HepG2 (cell line): ENCODE measurements at regions not wholly inside any gene's neighbourhood (a gene's known extent, or its start where the extent isn't known, plus 50 kb on each side); places are given as distances from the start of the nearest gene placed in this dataset.

Experiments
- ATAC-seq: fragments of 200-7000 bp; cut with Tn5 transposase; 3 replicates; pipeline ENCODE4 v1.9.1; 2020; ENCODE audit warnings: mild to moderate bottlenecking, moderate library complexity
- BruUV-seq: library from RNA; stranded (reverse); fragments of 400-500 nt; replicated peaks from 2 replicates; lab custom pipeline; 2021; lab: Mats Ljungman, UMichigan
- CTCF ChIA-PET: fragments of 300-600 bp; formaldehyde crosslinking; extraction: SDS; loops from one replicate; lab custom pipeline; 2021; ENCODE audit warnings: low total read pairs, inconsistent platforms, low intra/inter-chr PET ratio; lab: Yijun Ruan, JAX
- POLR2A ChIA-PET: fragments of 350-600 bp; sonication (Branson Sonifier 250); formaldehyde crosslinking; loops from one replicate; lab custom pipeline; 2020; ENCODE audit warnings: antibody characterized with exemption, inconsistent platforms; lab: Yijun Ruan, JAX
- DNase-seq: peaks from one replicate; pipeline ENCODE4 v3.0.0-alpha.2; 2015; ENCODE audit warnings: low spot score
- FAIRE-seq: peaks from 3 replicates; lab custom pipeline; 2011; peaks lifted over from hg19 to GRCh38; lab: Jason Lieb, UNC
- H2AFZ ChIP-seq: one replicate; pipeline ENCODE4 v1.6.1; 2011; ENCODE audit warnings: low read length, inconsistent platforms
- H3K27ac ChIP-seq: fragments of 300-600 bp; 3 replicates; pipeline ENCODE4 v1.8.0; 2011; ENCODE audit warnings: mixed run types, mild to moderate bottlenecking, mixed read lengths, low read length, inconsistent platforms; ENCODE audit not compliant: insufficient read depth; ENCODE audit errors: extremely low read length
- H3K27me3 ChIP-seq, 2 experiments: fragments of 200-600 bp in 1 of 2; 2 replicates in 1 of 2; 3 replicates in 1 of 2; pipeline versions ENCODE4 v1.6.0 to v1.8.0; 2011; ENCODE audit warnings: low read length in 2 of 2, mild to moderate bottlenecking in 2 of 2, moderate library complexity in 2 of 2, inconsistent platforms in 1 of 2; ENCODE audit not compliant: insufficient read depth in 2 of 2, control insufficient read depth in 1 of 2
- H3K36me3 ChIP-seq, 2 experiments: fragments of 200-600 bp in 1 of 2; replicated peaks in 1 of 2; 2 replicates in 1 of 2; 3 replicates in 1 of 2; pipeline versions ENCODE4 v1.5.1 to v1.8.0; 2011; ENCODE audit warnings: low read length in 2 of 2, inconsistent platforms in 1 of 2; ENCODE audit not compliant: insufficient read depth in 2 of 2, control insufficient read depth in 1 of 2
- H3K4me1 ChIP-seq: 2 replicates; pipeline ENCODE4 v1.5.1; 2012; ENCODE audit warnings: low read length, inconsistent platforms; ENCODE audit not compliant: insufficient read depth
- H3K4me2 ChIP-seq: 2 replicates; pipeline ENCODE4 v1.6.0; 2011; ENCODE audit warnings: low read depth, low read length, inconsistent platforms
- H3K4me3 ChIP-seq, 3 experiments: fragments of 200-600 bp in 1 of 3; sonication (generic), shearing (Covaris generic) in 1 of 3; replicated peaks in 1 of 3; 2 replicates each; pipeline ENCODE4 v1.5.1; 2011 to 2016; ENCODE audit warnings: low read length in 3 of 3, inconsistent platforms in 2 of 3, low read depth in 2 of 3, mild to moderate bottlenecking in 2 of 3, control low read depth in 1 of 3, mixed read lengths in 1 of 3; ENCODE audit not compliant: insufficient read depth in 1 of 3
- H3K79me2 ChIP-seq: one replicate; pipeline ENCODE4 v1.6.1; 2011; ENCODE audit warnings: low read length, inconsistent platforms; ENCODE audit not compliant: insufficient read depth
- H3K9ac ChIP-seq: 2 replicates; pipeline ENCODE4 v1.6.0; 2011; ENCODE audit warnings: mild to moderate bottlenecking, low read depth, low read length, inconsistent platforms; ENCODE audit not compliant: insufficient read depth
- H3K9me3 ChIP-seq: 2 replicates; pipeline ENCODE4 v1.5.1; 2012; ENCODE audit warnings: mild to moderate bottlenecking, low read length
- H4K20me1 ChIP-seq: 2 replicates; pipeline ENCODE4 v1.6.0; 2011; ENCODE audit warnings: inconsistent platforms, mild to moderate bottlenecking, low read length, moderate library complexity; ENCODE audit not compliant: insufficient read depth
- ASH2L ChIP-seq: fragments of 300-600, 200-600 bp; sonication (generic); IDR thresholded peaks from 2 replicates; pipeline ENCODE4 v1.7.0; 2017; ENCODE audit warnings: low read depth, mild to moderate bottlenecking, moderate library complexity, mixed read lengths, low read length; ENCODE audit not compliant: insufficient read length
- DDIT3 ChIP-seq: sonication (generic); formaldehyde crosslinking; IDR thresholded peaks from 2 replicates; pipeline ENCODE4 v1.4.0; 2020; ENCODE audit warnings: mild to moderate bottlenecking, missing genetic modification reagents
- FOSL1 ChIP-seq: sonication (generic); formaldehyde crosslinking; IDR thresholded peaks from 2 replicates; pipeline ENCODE4 v1.9.0; 2021; ENCODE audit warnings: missing genetic modification reagents, borderline replicate concordance
- GATAD2A ChIP-seq: IDR thresholded peaks from 2 replicates; pipeline ENCODE4 v1.6.1; 2016
- HNF4G ChIP-seq, 2 experiments: sonication (generic) in 1 of 2; formaldehyde crosslinking in 1 of 2; IDR thresholded peaks; 2 replicates each; pipeline versions ENCODE4 v1.4.0 to v1.6.1; 2011 to 2020; ENCODE audit warnings: borderline replicate concordance in 2 of 2, low read depth in 2 of 2, mild to moderate bottlenecking in 2 of 2, low read length in 1 of 2, missing genetic modification reagents in 1 of 2, moderate library complexity in 1 of 2
- KAT2B ChIP-seq: fragments of 150-350 bp; IDR thresholded peaks from 2 replicates; pipeline ENCODE4 v1.6.1; 2014; ENCODE audit warnings: low read depth, low read length, borderline replicate concordance
- SMARCC2 ChIP-seq: fragments of 450-650 bp; IDR thresholded peaks from 2 replicates; pipeline ENCODE4 v1.6.1; 2017; ENCODE audit warnings: antibody characterized with exemption, mild to moderate bottlenecking
- SOX6 ChIP-seq, 2 experiments: fragments of 450-650 bp in 1 of 2; sonication (generic) in 1 of 2; formaldehyde crosslinking in 1 of 2; IDR thresholded peaks; 2 replicates each; pipeline versions ENCODE4 v1.4.0 to v1.6.1; 2017 to 2020; ENCODE audit warnings: antibody characterized with exemption in 1 of 2, mild to moderate bottlenecking in 1 of 2, missing genetic modification reagents in 1 of 2
- TEF ChIP-seq: sonication (generic); formaldehyde crosslinking; IDR thresholded peaks from 2 replicates; pipeline ENCODE4 v1.5.0; 2020; ENCODE audit warnings: missing genetic modification reagents
- ZBTB33 ChIP-seq: sonication (generic); formaldehyde crosslinking; IDR thresholded peaks from 2 replicates; pipeline ENCODE4 v1.4.0; 2020; ENCODE audit warnings: missing genetic modification reagents
- ZBTB7A ChIP-seq: sonication (generic); formaldehyde crosslinking; IDR thresholded peaks from 2 replicates; pipeline ENCODE4 v1.8.0; 2022; ENCODE audit warnings: mild to moderate bottlenecking, missing genetic modification reagents
- ZNF234 ChIP-seq: sonication (generic); formaldehyde crosslinking; conservative IDR thresholded peaks from 2 replicates; pipeline ENCODE4 v1.5.1; 2020; ENCODE audit warnings: mild to moderate bottlenecking, missing genetic modification reagents
- ZNF3 ChIP-seq: IDR thresholded peaks from 2 replicates; pipeline ENCODE4 v1.7.0; 2017; ENCODE audit warnings: inconsistent platforms
- ZNF326 ChIP-seq: sonication (generic); formaldehyde crosslinking; IDR thresholded peaks from 2 replicates; pipeline ENCODE4 v1.4.0; 2020; ENCODE audit warnings: missing genetic modification reagents, borderline replicate concordance
- ZNF703 ChIP-seq: sonication (generic); formaldehyde crosslinking; IDR thresholded peaks from 2 replicates; pipeline ENCODE4 v1.5.1; 2020; ENCODE audit warnings: missing genetic modification reagents, mild to moderate bottlenecking, moderate library complexity, borderline replicate concordance
- ZNF737 ChIP-seq: sonication (generic); formaldehyde crosslinking; IDR thresholded peaks from 2 replicates; pipeline ENCODE4 v1.5.0; 2020; ENCODE audit warnings: missing genetic modification reagents, mild to moderate bottlenecking, borderline replicate concordance
- ZNF746 ChIP-seq: sonication (generic); formaldehyde crosslinking; IDR thresholded peaks from 2 replicates; pipeline ENCODE4 v1.8.0; 2022; ENCODE audit warnings: mild to moderate bottlenecking, missing genetic modification reagents
- in situ Hi-C: cut with HindIII; loops from 2 replicates; pipeline ENCODE4 v1.10.0; 2017; ENCODE audit warnings: low pct_unique_long_range_greater_than_20kb; ENCODE audit not compliant: extremely low pct_ligation_motif_present
- intact Hi-C: fragments of 100-400 bp; cut with micrococcal nuclease; formaldehyde crosslinking; loops from one replicate; pipeline ENCODE4 v1.10.0; 2022; ENCODE audit not compliant: unreplicated experiment

- no peak overlapping the region for H3K27ac ChIP-seq
- in situ Hi-C loops, result no loop called here
- no peaks in the 10 kb centered on the region for H4K20me1 ChIP-seq
- H3K36me3 ChIP-seq, result no peaks in the 10 kb centered on the region
- H3K27me3 ChIP-seq, result no peaks in the 10 kb centered on the region
- intact Hi-C loops, result no loop called here
- no peak overlapping the region for H2AFZ ChIP-seq
- no peak for DNase-seq
- no peak for ATAC-seq
- CTCF ChIA-PET, result no interaction called here
- BruUV-seq, result no TSS peak
- TF ChIP-seq ZNF746 (CRISPR knock-in tag), result no peak
- no peak for TF ChIP-seq ZNF737 (CRISPR knock-in tag)
- no peak for TF ChIP-seq FOSL1 (CRISPR knock-in tag)
- no peak for TF ChIP-seq DDIT3 (CRISPR knock-in tag)
- TF ChIP-seq ASH2L, result no peak
- TF ChIP-seq ZNF3, result no peak
- no peak for TF ChIP-seq KAT2B
- TF ChIP-seq HNF4G (IDR thresholded peaks at IDR 0.05; ENCODE audit: borderline replicate concordance, low read depth, low read length), result no peak
- no peak for TF ChIP-seq HNF4G (CRISPR knock-in tag; IDR thresholded peaks at IDR 0.05; ENCODE audit: borderline replicate concordance, low read depth)
- no peak for TF ChIP-seq ZBTB7A (CRISPR knock-in tag)
- TF ChIP-seq ZNF234 (CRISPR knock-in tag), result no peak
- TF ChIP-seq SOX6 (IDR thresholded peaks at IDR 0.05), result no peak
- TF ChIP-seq SOX6 (CRISPR knock-in tag; IDR thresholded peaks at IDR 0.05), result no peak
- no peak for TF ChIP-seq TEF (CRISPR knock-in tag)
- TF ChIP-seq ZBTB33 (CRISPR knock-in tag), result no peak
- no peak for TF ChIP-seq SMARCC2
- TF ChIP-seq ZNF326 (CRISPR knock-in tag), result no peak
- no peak for TF ChIP-seq ZNF703 (CRISPR knock-in tag)
- TF ChIP-seq GATAD2A, result no peak
- H3K4me2 ChIP-seq, result no peak overlapping the region
- FAIRE-seq, result no peak
- no peaks in the 10 kb centered on the region for H3K79me2 ChIP-seq
- H3K4me1 ChIP-seq, result no peaks in the 10 kb centered on the region
- H3K4me3 ChIP-seq, result no peak overlapping the region
- POLR2A ChIA-PET, result no interaction called here
- no peak overlapping the region for H3K9ac ChIP-seq
- H3K9me3 ChIP-seq, result no peaks in the 10 kb centered on the region
Observed at GRCh38 chr9:78871086-78871451, 574.1 kb downstream of the PSAT1 start.
